GM10266 (cell line): ENCODE measurements at regions not wholly inside any gene's neighbourhood (a gene's known extent, or its start where the extent isn't known, plus 50 kb on each side); places are given as distances from the start of the nearest gene placed in this dataset.
A peak's percentile ranks its signal among the peaks of the same experiment; 100 is the strongest.
"Not testable (repeated sequence)": the region's sequence is repeated elsewhere in the genome, so short reads cannot be mapped to it uniquely, and the experiment has no call there.

Source experiments
- DNase-seq: peaks from one replicate; pipeline ENCODE4 v3.0.0; 2012; ENCODE audit errors: extremely low spot score
- CTCF ChIP-seq: IDR thresholded peaks from 2 replicates; pipeline ENCODE4 v1.5.1; 2012; ENCODE audit warnings: mild to moderate bottlenecking, low read depth; ENCODE audit not compliant: control insufficient read depth, insufficient read depth; ENCODE audit errors: missing control alignments

- no peak for DNase-seq
- no peak for TF ChIP-seq CTCF
Observed at GRCh38 chr6:170091639-170092579, 199.0 kb downstream of the DLL1 start.

GRCh38 chr6:170091000-170091638 is 199.8 kb downstream of the DLL1 start:
- DNase-seq, result no peak
- no peak for TF ChIP-seq CTCF

GRCh38 chr6:170090561-170090960 is 200.3 kb downstream of the DLL1 start:
- TF ChIP-seq CTCF, result no peak
- no peak for DNase-seq

- no peak for DNase-seq
- no peak for TF ChIP-seq CTCF
Observed at GRCh38 chr6:170089963-170090362, 200.9 kb downstream of the DLL1 start.

GRCh38 chr6:170088582-170088955 is 202.3 kb downstream of the DLL1 start:
- DNase-seq, result no peak

GRCh38 chr6:170087941-170088581 is 202.8 kb downstream of the DLL1 start:
- peak; percentile 71 for DNase-seq
- TF ChIP-seq CTCF, result no peak

More at GRCh38 chr6:170088582-170088955, 202.3 kb downstream of the DLL1 start:
- TF ChIP-seq CTCF, result no peak

GRCh38 chr6:170087421-170087780 is 203.5 kb downstream of the DLL1 start:
- DNase-seq, result not testable (repeated sequence)
